IMR-90 (cell line): ENCODE measurements at regions not wholly inside any gene's neighbourhood (a gene's known extent, or its start where the extent isn't known, plus 50 kb on each side); places are given as distances from the start of the nearest gene placed in this dataset.

Experiments used
- ATAC-seq: fragments of 200-7000 bp; cut with Tn5 transposase; 2 replicates; pipeline ENCODE4 v1.9.1; 2020; ENCODE audit warnings: low read depth, mild to moderate bottlenecking, moderate library complexity
- BruUV-seq: library from RNA; stranded (reverse); fragments of 400-500 nt; replicated peaks from 2 replicates; lab custom pipeline; 2021; lab: Mats Ljungman, UMichigan
- CTCF ChIA-PET: fragments of 300-600 bp; formaldehyde crosslinking; extraction: SDS; loops from one replicate; lab custom pipeline; 2021; ENCODE audit warnings: antibody characterized with exemption; lab: Yijun Ruan, JAX
- POLR2A ChIA-PET: fragments of 300-600 bp; sonication (Branson Sonifier 250); formaldehyde crosslinking; loops from one replicate; lab custom pipeline; 2022; ENCODE audit warnings: antibody characterized with exemption; ENCODE audit not compliant: unreplicated experiment; lab: Charles Lee
- DNase-seq: peaks from one replicate; pipeline ENCODE4 v3.0.0; 2013
- H2AFZ ChIP-seq: replicated peaks from 2 replicates; pipeline ENCODE3; 2013; ENCODE audit warnings: low read length, mild to moderate bottlenecking; ENCODE audit not compliant: poor library complexity
- H2AK5ac ChIP-seq: 2 replicates; pipeline ENCODE4 v1.6.1; 2013; ENCODE audit warnings: low read depth, low read length, inconsistent platforms
- H2AK9ac ChIP-seq: replicated peaks from 2 replicates; pipeline ENCODE3; 2013; ENCODE audit warnings: mild to moderate bottlenecking, low read depth, low read length, moderate library complexity; ENCODE audit not compliant: poor library complexity
- H2BK120ac ChIP-seq: 2 replicates; pipeline ENCODE4 v1.6.1; 2013; ENCODE audit warnings: low read depth, low read length, inconsistent platforms
- H2BK15ac ChIP-seq: 3 replicates; pipeline ENCODE4 v1.6.1; 2013; ENCODE audit warnings: low read depth, low read length, inconsistent platforms
- H2BK20ac ChIP-seq: 2 replicates; pipeline ENCODE4 v1.6.1; 2013; ENCODE audit warnings: low read depth, mild to moderate bottlenecking, inconsistent platforms, low read length, moderate library complexity
- H2BK5ac ChIP-seq: 2 replicates; pipeline ENCODE4 v1.6.1; 2013; ENCODE audit warnings: mild to moderate bottlenecking, low read depth, low read length, inconsistent platforms; ENCODE audit not compliant: poor library complexity, severe bottlenecking
- H3K14ac ChIP-seq: replicated peaks from 2 replicates; pipeline ENCODE4 v1.6.1; 2013; ENCODE audit warnings: low read depth, low read length, inconsistent platforms
- H3K18ac ChIP-seq: 2 replicates; pipeline ENCODE4 v1.6.1; 2013; ENCODE audit warnings: low read depth, low read length, control low read depth
- H3K23ac ChIP-seq: 2 replicates; pipeline ENCODE4 v1.6.1; 2013; ENCODE audit warnings: low read depth, low read length, inconsistent platforms
- H3K27ac ChIP-seq: 2 replicates; pipeline ENCODE4 v1.5.1; 2013; ENCODE audit warnings: mild to moderate bottlenecking, control low read depth, low read length; ENCODE audit not compliant: insufficient read depth
- H3K27me3 ChIP-seq: 2 replicates; pipeline ENCODE4 v1.6.1; 2013; ENCODE audit warnings: low read length; ENCODE audit not compliant: control insufficient read depth, insufficient read depth
- H3K36me3 ChIP-seq: 2 replicates; pipeline ENCODE4 v1.6.1; 2013; ENCODE audit warnings: low read length, mixed read lengths; ENCODE audit not compliant: control insufficient read depth, insufficient read depth
- H3K4ac ChIP-seq: 2 replicates; pipeline ENCODE4 v1.6.1; 2013; ENCODE audit warnings: low read depth, low read length, inconsistent platforms
- H3K4me1 ChIP-seq: 2 replicates; pipeline ENCODE4 v1.6.1; 2013; ENCODE audit warnings: low read length, mixed read lengths; ENCODE audit not compliant: control insufficient read depth, insufficient read depth
- H3K4me2 ChIP-seq: 2 replicates; pipeline ENCODE4 v1.6.1; 2013; ENCODE audit warnings: low read depth, mild to moderate bottlenecking, control low read depth, low read length, moderate library complexity
- H3K4me3 ChIP-seq: 2 replicates; pipeline ENCODE4 v1.5.1; 2013; ENCODE audit warnings: low read depth, mild to moderate bottlenecking, control low read depth, low read length, moderate library complexity; ENCODE audit not compliant: insufficient read depth
- H3K56ac ChIP-seq: 2 replicates; pipeline ENCODE4 v1.6.1; 2013; ENCODE audit warnings: low read length, inconsistent platforms; ENCODE audit not compliant: insufficient read depth; ENCODE audit errors: extremely low read depth
- H3K79me1 ChIP-seq, 2 experiments: 2 replicates each; pipeline ENCODE4 v1.6.1; 2013; ENCODE audit warnings: low read length in 2 of 2, inconsistent platforms in 1 of 2, low read depth in 1 of 2
- H3K9ac ChIP-seq: 2 replicates; pipeline ENCODE4 v1.6.1; 2013; ENCODE audit warnings: low read depth, low read length, control low read depth
- H3K9me1 ChIP-seq: 2 replicates; pipeline ENCODE4 v1.6.1; 2013; ENCODE audit warnings: low read length, inconsistent platforms; ENCODE audit not compliant: insufficient read depth
- H3K9me3 ChIP-seq: 2 replicates; pipeline ENCODE4 v1.6.1; 2013; ENCODE audit warnings: low read length; ENCODE audit not compliant: control insufficient read depth, insufficient read depth
- H4K20me1 ChIP-seq: 2 replicates; pipeline ENCODE4 v1.6.1; 2013; ENCODE audit warnings: low read length, inconsistent platforms; ENCODE audit not compliant: insufficient read depth
- H4K5ac ChIP-seq: 2 replicates; pipeline ENCODE4 v1.6.1; 2013; ENCODE audit warnings: mild to moderate bottlenecking, low read depth, low read length, control low read depth
- H4K8ac ChIP-seq, 2 experiments: 2 replicates each; pipeline ENCODE4 v1.6.1; 2013; ENCODE audit warnings: low read depth in 2 of 2, low read length in 2 of 2, control low read depth in 1 of 2, inconsistent platforms in 1 of 2
- H4K91ac ChIP-seq: 2 replicates; pipeline ENCODE4 v1.6.1; 2013; ENCODE audit warnings: low read depth, low read length, inconsistent platforms; ENCODE audit not compliant: insufficient read depth
- BHLHE40 ChIP-seq: fragments of 150-350 bp; IDR thresholded peaks from 2 replicates; pipeline ENCODE4 v1.6.1; 2016; ENCODE audit warnings: mild to moderate bottlenecking, low read depth, low read length
- CEBPB ChIP-seq: IDR thresholded peaks from 2 replicates; pipeline ENCODE4 v1.6.1; 2012; ENCODE audit warnings: low read depth, low read length, improper control_type of control experiment
- CHD1 ChIP-seq: IDR thresholded peaks from 2 replicates; pipeline ENCODE4 v1.6.1; 2012; ENCODE audit warnings: low read depth, low read length, improper control_type of control experiment
- CTCF ChIP-seq: conservative IDR thresholded peaks from 2 replicates; pipeline ENCODE4 v1.5.1; 2012; ENCODE audit warnings: mild to moderate bottlenecking, low read depth, low read length, improper control_type of control experiment
- FOS ChIP-seq: fragments of 150-350 bp; IDR thresholded peaks from 2 replicates; pipeline ENCODE4 v1.6.1; 2016; ENCODE audit warnings: low read depth, low read length
- MAFK ChIP-seq: IDR thresholded peaks from 2 replicates; pipeline ENCODE4 v1.6.1; 2012; ENCODE audit warnings: low read depth, low read length, improper control_type of control experiment
- MAZ ChIP-seq: IDR thresholded peaks from 2 replicates; pipeline ENCODE4 v1.6.1; 2012; ENCODE audit warnings: low read depth, mild to moderate bottlenecking, low read length, improper control_type of control experiment, moderate library complexity, borderline replicate concordance
- MXI1 ChIP-seq: IDR thresholded peaks from 2 replicates; pipeline ENCODE4 v1.6.1; 2012; ENCODE audit warnings: low read depth, mild to moderate bottlenecking, low read length, moderate library complexity, borderline replicate concordance
- NFE2L2 ChIP-seq: fragments of 150-350 bp; IDR thresholded peaks from 2 replicates; pipeline ENCODE4 v1.6.1; 2016; ENCODE audit warnings: low read depth, mild to moderate bottlenecking, low read length
- POLR2A ChIP-seq: IDR thresholded peaks from 2 replicates; pipeline ENCODE4 v1.6.1; 2012; ENCODE audit warnings: mild to moderate bottlenecking, low read depth, low read length
- RAD21 ChIP-seq: IDR thresholded peaks from 2 replicates; pipeline ENCODE4 v1.6.1; 2012; ENCODE audit warnings: low read length, improper control_type of control experiment
- RCOR1 ChIP-seq: IDR thresholded peaks from 2 replicates; pipeline ENCODE4 v1.6.1; 2012; ENCODE audit warnings: mild to moderate bottlenecking, low read length, improper control_type of control experiment; ENCODE audit not compliant: insufficient replicate concordance
- RFX5 ChIP-seq: IDR thresholded peaks from 2 replicates; pipeline ENCODE4 v1.8.0; 2012; ENCODE audit warnings: low read depth, mild to moderate bottlenecking, low read length, moderate library complexity
- SMC3 ChIP-seq: fragments of 150-350 bp; IDR thresholded peaks from 2 replicates; pipeline ENCODE4 v1.6.1; 2016; ENCODE audit warnings: low read depth, mild to moderate bottlenecking, antibody characterized with exemption, low read length, moderate library complexity
- USF2 ChIP-seq: fragments of 150-350 bp; IDR thresholded peaks from 2 replicates; pipeline ENCODE4 v1.6.1; 2017; ENCODE audit warnings: mild to moderate bottlenecking, antibody characterized with exemption, low read length, low read depth
- WGBS, 2 experiments: methylation state at CpG; one replicate each; pipeline versions ENCODE4 v1.1.5 to v1.1.7; 2013; ENCODE audit warnings: missing lambda C conversion rate in 2 of 2; ENCODE audit not compliant: insufficient read length in 1 of 2; ENCODE audit errors: extremely low coverage in 2 of 2; 5-methylcytosine and 5-hydroxymethylcytosine counted together
- dilution Hi-C: fragments of 300-500 bp; cut with HindIII; formaldehyde crosslinking; loops from one replicate; pipeline ENCODE4 v1.14.3; 2018; ENCODE audit warnings: low sequenced_read_pairs; ENCODE audit not compliant: unreplicated experiment
- in situ Hi-C: fragments of 300-500 bp; cut with MboI; formaldehyde crosslinking; loops from 3 replicates; pipeline ENCODE4 v1.14.3; 2019; ENCODE audit warnings: low sequenced_read_pairs, inconsistent platforms, mixed read lengths
- intact Hi-C: fragments of 100-400 bp; cut with micrococcal nuclease; formaldehyde crosslinking; loops from 2 replicates; pipeline ENCODE4 v1.10.0; 2022
- TF ChIP-seq, protein P1 (sequence below): fragments of 150-350 bp; IDR thresholded peaks from 2 replicates; pipeline ENCODE4 v1.6.1; 2016; ENCODE audit warnings: low read depth, mild to moderate bottlenecking, low read length, moderate library complexity, borderline replicate concordance

DNA sequence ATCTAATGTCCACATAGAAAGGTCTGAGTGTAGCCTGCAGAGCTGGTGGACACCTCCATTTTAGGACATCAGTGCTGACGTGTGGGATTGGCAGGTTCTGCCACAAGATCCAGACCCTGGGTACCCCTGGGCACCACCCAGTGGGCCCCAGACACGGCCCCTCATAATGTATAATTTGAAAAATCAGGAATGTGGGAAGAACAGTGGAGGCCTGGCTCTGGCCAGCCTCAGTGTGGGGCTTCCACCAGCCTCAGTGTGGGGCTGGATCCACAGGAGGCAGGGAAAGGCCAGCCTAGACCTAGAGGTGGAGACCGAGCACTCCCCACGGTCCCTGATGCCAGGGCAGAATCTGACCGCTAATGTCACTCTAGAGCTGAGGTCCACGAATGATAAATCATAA, 150.7 kb upstream of the SOX1 start:
- H3K4me2 ChIP-seq, result no peak overlapping the region
- H2AK9ac ChIP-seq, result no peak overlapping the region
- intact Hi-C loops, result no loop called here
- 40% methylated on average over 2 of the region's 6 CpGs; no CpG with 5 or more reads in 1 of the 2 experiments for WGBS, 2 experiments
- H3K9ac ChIP-seq, result no peak overlapping the region
- H2AFZ ChIP-seq, result no peak overlapping the region
- ATAC-seq (no peak), DNase-seq (no peak)
- no peak overlapping the region for H3K56ac ChIP-seq
- H3K4ac ChIP-seq, result no peak overlapping the region
- H3K9me3 ChIP-seq, result peaks cover 67% of the 10 kb centered on the region
- H2BK120ac ChIP-seq, result no peak overlapping the region
- H4K91ac ChIP-seq, result no peak overlapping the region
- no peaks in the 10 kb centered on the region for H3K9me1 ChIP-seq
- no peak overlapping the region for H2BK15ac ChIP-seq
- no peaks in the 10 kb centered on the region for H3K79me1 ChIP-seq
- CTCF ChIA-PET, result no interaction called here
- no peaks in the 10 kb centered on the region for H3K36me3 ChIP-seq
- no peak overlapping the region for H2BK20ac ChIP-seq
- no peak overlapping the region for H3K23ac ChIP-seq
- H3K4me1 ChIP-seq, result no peaks in the 10 kb centered on the region
- POLR2A ChIA-PET, result no interaction called here
- no peak overlapping the region for H3K14ac ChIP-seq
- H2AK5ac ChIP-seq, result no peak overlapping the region
- in situ Hi-C loops, result no loop called here
- H4K5ac ChIP-seq, result no peak overlapping the region
- H4K20me1 ChIP-seq, result no peaks in the 10 kb centered on the region
- H3K27me3 ChIP-seq, result no peaks in the 10 kb centered on the region
- no peak for TF ChIP-seq USF2
- TF ChIP-seq CHD1, result no peak
- no peak for TF ChIP-seq RFX5
- TF ChIP-seq POLR2A, result no peak
- no peak for TF ChIP-seq SMC3
- no peak for TF ChIP-seq MXI1
- no peak for TF ChIP-seq CTCF
- TF ChIP-seq, protein P1, sequence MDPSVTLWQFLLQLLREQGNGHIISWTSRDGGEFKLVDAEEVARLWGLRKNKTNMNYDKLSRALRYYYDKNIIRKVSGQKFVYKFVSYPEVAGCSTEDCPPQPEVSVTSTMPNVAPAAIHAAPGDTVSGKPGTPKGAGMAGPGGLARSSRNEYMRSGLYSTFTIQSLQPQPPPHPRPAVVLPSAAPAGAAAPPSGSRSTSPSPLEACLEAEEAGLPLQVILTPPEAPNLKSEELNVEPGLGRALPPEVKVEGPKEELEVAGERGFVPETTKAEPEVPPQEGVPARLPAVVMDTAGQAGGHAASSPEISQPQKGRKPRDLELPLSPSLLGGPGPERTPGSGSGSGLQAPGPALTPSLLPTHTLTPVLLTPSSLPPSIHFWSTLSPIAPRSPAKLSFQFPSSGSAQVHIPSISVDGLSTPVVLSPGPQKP, result no peak
- TF ChIP-seq BHLHE40, result no peak
- no peak for TF ChIP-seq NFE2L2
- TF ChIP-seq MAFK, result no peak
- TF ChIP-seq RCOR1, result no peak
- TF ChIP-seq FOS, result no peak
- no peak for TF ChIP-seq RAD21
- no peak for TF ChIP-seq MAZ
- TF ChIP-seq CEBPB, result no peak
- no peak overlapping the region for H3K27ac ChIP-seq
- H3K4me3 ChIP-seq, result no peak overlapping the region
- H3K18ac ChIP-seq, result no peak overlapping the region
- dilution Hi-C loops, result no loop called here
- H2BK5ac ChIP-seq, result no peak overlapping the region
- no TSS peak for BruUV-seq
- no peak overlapping the region for H4K8ac ChIP-seq
